GM10248 (cell line): ENCODE measurements at regions not wholly inside any gene's neighbourhood (a gene's known extent, or its start where the extent isn't known, plus 50 kb on each side); places are given as distances from the start of the nearest gene placed in this dataset.
"Not testable (repeated sequence)": the region's sequence is repeated elsewhere in the genome, so short reads cannot be mapped to it uniquely, and the experiment has no call there.

Source experiments
- CTCF ChIA-PET: fragments of 300-600 bp; sonication (Branson Sonifier 250); formaldehyde crosslinking; extraction: SDS; loops from one replicate; lab custom pipeline; 2021; ENCODE audit warnings: antibody characterized with exemption; lab: Yijun Ruan, JAX
- POLR2A ChIA-PET: fragments of 350-650 bp; sonication (Branson Sonifier 250); formaldehyde crosslinking; extraction: SDS; loops from one replicate; lab custom pipeline; 2020; ENCODE audit warnings: antibody characterized with exemption; lab: Yijun Ruan, JAX
- DNase-seq: peaks from one replicate; pipeline ENCODE4 v3.0.0; 2012; ENCODE audit errors: extremely low spot score
- CTCF ChIP-seq: IDR thresholded peaks from 2 replicates; pipeline ENCODE4 v1.5.1; 2012; ENCODE audit warnings: mild to moderate bottlenecking, low read depth; ENCODE audit errors: extremely low read depth, missing control alignments, control extremely low read depth

GRCh38 chr2:192419786-192420185 lies 225.1 kb upstream of the TMEFF2 start:
- ChIA-PET CTCF (no interaction called here), POLR2A (no interaction called here)
- TF ChIP-seq CTCF, result no peak
- DNase-seq, result no peak

- TF ChIP-seq CTCF, result no peak
- DNase-seq, result no peak
- ChIA-PET POLR2A (no interaction called here), CTCF (interaction anchor here (1.3 to 1.5 kb wide), 2 partner anchors 10 to 62 kb away, joined by 3 read pairs; no protein-coding TSS in a partner anchor)
Observed at GRCh38 chr2:192416060-192416459, 221.3 kb upstream of the TMEFF2 start.

GRCh38 chr2:192414794-192415193 lies 220.1 kb upstream of the TMEFF2 start:
- no peak for DNase-seq
- ChIA-PET CTCF (no interaction called here), POLR2A (no interaction called here)
- no peak for TF ChIP-seq CTCF

- no peak for TF ChIP-seq CTCF
- DNase-seq, result no peak
- CTCF ChIA-PET, result no interaction called here
- POLR2A ChIA-PET, result no interaction called here
Observed at GRCh38 chr2:192413812-192414681, 219.3 kb upstream of the TMEFF2 start.

- CTCF ChIA-PET, DNase-seq: not testable (repeated sequence)
- POLR2A ChIA-PET, result interaction anchor here (0.7 kb wide), 1 partner anchor 8 kb away, joined by 4 read pairs; no protein-coding TSS in a partner anchor
Observed at GRCh38 chr2:192412866-192413265, 218.1 kb upstream of the TMEFF2 start.

GRCh38 chr2:192412394-192412793 lies 217.7 kb upstream of the TMEFF2 start:
- TF ChIP-seq CTCF, result no peak
- ChIA-PET POLR2A (no interaction called here), CTCF (no interaction called here)
- no peak for DNase-seq

- DNase-seq, result no peak
- ChIA-PET POLR2A (no interaction called here), CTCF (no interaction called here)
- no peak for TF ChIP-seq CTCF
Observed at GRCh38 chr2:192411755-192412154, 217.0 kb upstream of the TMEFF2 start.
